ENCODE measurements at regions not wholly inside any gene's neighbourhood (a gene's known extent, or its start where the extent isn't known, plus 50 kb on each side); places are given as distances from the start of the nearest gene placed in this dataset.
A peak's percentile ranks its signal among the peaks of the same experiment; 100 is the strongest.

GRCh38 chr6:112761740-112762139 lies 414.6 kb downstream of the RFPL4B start:
- H3K27ac ChIP-seq = no peak overlapping the region
- no peak for TF ChIP-seq CTCF (conservative IDR thresholded peaks at IDR 0.05)

DNA sequence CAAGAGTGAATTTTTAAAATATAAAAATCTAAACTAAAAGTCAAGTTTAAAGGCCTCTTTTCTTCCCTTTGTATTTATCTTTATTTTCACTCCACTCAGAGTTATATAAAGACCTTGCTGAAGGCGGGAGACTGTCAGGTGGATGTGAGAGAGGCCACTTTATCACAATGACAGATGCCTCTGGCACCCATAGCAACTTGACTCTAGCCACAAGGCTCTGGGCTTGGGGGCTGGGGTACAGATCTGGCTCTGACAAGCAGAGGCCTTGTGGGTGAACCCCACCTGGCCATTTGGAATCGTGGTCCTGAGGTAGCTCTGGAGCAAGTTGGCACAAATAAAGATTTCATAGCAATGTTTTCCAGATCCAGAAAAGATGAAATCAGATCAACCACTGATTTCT lies 417.2 kb downstream of the RFPL4B start:
- H3K27ac ChIP-seq = no peak overlapping the region
- TF ChIP-seq CTCF (conservative IDR thresholded peaks at IDR 0.05) = no peak

DNA sequence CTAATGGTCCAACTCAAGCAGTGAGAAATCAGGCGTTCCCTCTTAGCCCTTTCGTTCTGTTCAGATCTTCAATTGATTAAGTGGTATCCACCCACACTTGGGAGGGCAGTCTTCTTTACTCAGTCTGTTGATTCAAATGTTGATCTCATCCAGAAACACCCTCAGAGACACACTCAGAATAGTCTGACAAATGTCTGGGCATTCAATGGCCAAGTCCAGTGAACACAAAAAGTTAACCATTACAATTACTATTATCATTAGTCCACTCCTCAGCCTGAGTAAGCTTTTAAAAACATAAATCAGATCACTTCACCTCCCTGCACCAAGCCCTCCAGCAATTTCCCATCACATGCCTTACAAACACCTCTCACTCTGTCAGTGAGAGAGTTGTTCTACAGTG lies 423.2 kb downstream of the RFPL4B start:
- TF ChIP-seq CTCF (conservative IDR thresholded peaks at IDR 0.05) = no peak
- no peak overlapping the region for H3K27ac ChIP-seq

GRCh38 chr6:112773187-112773586 lies 426.1 kb downstream of the RFPL4B start:
- H3K27ac ChIP-seq = no peak overlapping the region
- TF ChIP-seq CTCF (conservative IDR thresholded peaks at IDR 0.05) = no peak

GRCh38 chr6:112774319-112774718 lies 427.2 kb downstream of the RFPL4B start:
- no peak for TF ChIP-seq CTCF (conservative IDR thresholded peaks at IDR 0.05)
- H3K27ac ChIP-seq = no peak overlapping the region

GRCh38 chr6:112780498-112781096 lies 433.5 kb downstream of the RFPL4B start:
- TF ChIP-seq CTCF (conservative IDR thresholded peaks at IDR 0.05) = peak; percentile 88
- no peak overlapping the region for H3K27ac ChIP-seq

GRCh38 chr6:112781241-112781640 lies 434.1 kb downstream of the RFPL4B start:
- TF ChIP-seq CTCF (conservative IDR thresholded peaks at IDR 0.05) = no peak
- H3K27ac ChIP-seq = no peak overlapping the region
